ENCODE measurements at regions not wholly inside any gene's neighbourhood (a gene's known extent, or its start where the extent isn't known, plus 50 kb on each side); places are given as distances from the start of the nearest gene placed in this dataset.

GRCh38 chr13:105492216-105492615, 1043.2 kb downstream of the EFNB2 start:
- Histone ChIP-seq H3K4me3 (ENCODE audit: extremely low read depth in 1 of 4, insufficient read depth in 2 of 4, low read depth in 3 of 4, low read length in 4 of 4) (no peak overlapping the region), H2BK5ac (ENCODE audit: low read depth, low read length) (no peak overlapping the region), H2AK5ac (ENCODE audit: low read depth, low read length) (no peak overlapping the region), H4K91ac (replicated peaks; ENCODE audit: insufficient read length, low read length) (no peak overlapping the region), H2BK120ac (replicated peaks; ENCODE audit: low read depth, low read length) (no peak overlapping the region), H3K18ac (ENCODE audit: extremely low read depth, low read length) (no peak overlapping the region), H3K4me1 (replicated peaks in 1 of 4; ENCODE audit: control insufficient read depth in 3 of 4, insufficient read depth in 4 of 4, low read length in 3 of 4) (peaks cover 0 to 3% (median 0%) of the 10 kb centered on the region in 4 experiments; a peak in 1 of 7 replicates), H3K79me2 (ENCODE audit: control insufficient read depth in 1 of 2, insufficient read depth in 2 of 2, low read length in 2 of 2) (no peaks in the 10 kb centered on the region), H2BK20ac (ENCODE audit: low read length) (no peak overlapping the region), H3K23ac (ENCODE audit: insufficient read length) (no peak overlapping the region), H2AFZ (ENCODE audit: low read length) (no peak overlapping the region), H3K27me3 (replicated peaks in 1 of 4; ENCODE audit: control insufficient read depth in 3 of 4, extremely low read depth in 1 of 4, insufficient read depth in 3 of 4, low read length in 3 of 4) (no peaks in the 10 kb centered on the region), H4K5ac (ENCODE audit: insufficient read length, low read depth, low read length) (no peak overlapping the region), H2BK12ac (ENCODE audit: low read depth, low read length) (no peak overlapping the region), H3K79me1 (ENCODE audit: low read depth, low read length) (no peaks in the 10 kb centered on the region), H2BK15ac (ENCODE audit: low read length) (no peak overlapping the region), H3K9ac (replicated peaks in 1 of 4; ENCODE audit: extremely low read depth in 1 of 4, low read depth in 3 of 4, low read length in 3 of 4) (no peak overlapping the region), H3K36me3 (ENCODE audit: control insufficient read depth in 2 of 4, insufficient read depth in 4 of 4, low read length in 3 of 4) (no peaks in the 10 kb centered on the region), H4K8ac (ENCODE audit: extremely low read depth, insufficient read depth, low read length) (no peak overlapping the region), H3K23me2 (ENCODE audit: low read depth, low read length) (no peaks in the 10 kb centered on the region), H3K27ac (ENCODE audit: low read depth, low read length) (no peak overlapping the region), H4K20me1 (replicated peaks in 1 of 2; ENCODE audit: control insufficient read depth in 1 of 2, insufficient read depth in 2 of 2, low read length in 2 of 2) (no peaks in the 10 kb centered on the region), H3K56ac (replicated peaks; ENCODE audit: insufficient read length, low read depth, low read length) (no peak overlapping the region), H3K4me2 (ENCODE audit: insufficient read depth in 1 of 2, low read depth in 2 of 2, low read length in 2 of 2) (no peak overlapping the region), H3K4ac (replicated peaks; ENCODE audit: insufficient read length, low read depth, low read length) (no peak overlapping the region), H3K9me3 (ENCODE audit: insufficient read depth in 2 of 2, low read depth in 1 of 2, low read length in 1 of 2) (no peaks in the 10 kb centered on the region), H3K14ac (ENCODE audit: insufficient read length) (no peak overlapping the region)
- POLR2A ChIA-PET (ENCODE audit: partially characterized antibody): no interaction called here
- FAIRE-seq: no peak
- no peak for DNase-seq (ENCODE audit: low read depth in 1 of 2, low spot score in 2 of 2)
- CTCF ChIA-PET (ENCODE audit: partially characterized antibody): interaction anchor here (1.9 kb wide), 1 partner anchor 14 kb away, joined by 6 read pairs; no protein-coding TSS in a partner anchor
- no peak for TF ChIP-seq POU5F1 (IDR thresholded peaks at IDR 0.05; ENCODE audit: low read depth, low read length)
- no peak for TF ChIP-seq SIRT6 (IDR thresholded peaks at IDR 0.05; ENCODE audit: low read length)
- TF ChIP-seq YY1 (IDR thresholded peaks at IDR 0.05; ENCODE audit: low read depth, low read length): no peak
- no peak for TF ChIP-seq SIN3A (conservative IDR thresholded peaks at IDR 0.05 in 1 of 2, IDR thresholded peaks at IDR 0.05 in 1 of 2; ENCODE audit: low read depth in 1 of 2, low read length in 2 of 2)
- no peak for TF ChIP-seq BCL11A (IDR thresholded peaks at IDR 0.05; ENCODE audit: low read depth in 2 of 2, low read length in 2 of 2)
- TF ChIP-seq RNF2 (IDR thresholded peaks at IDR 0.05; ENCODE audit: borderline replicate concordance, low read depth, low read length, missing control alignments, poor library complexity, severe bottlenecking): no peak
- no peak for TF ChIP-seq CTBP2 (IDR thresholded peaks at IDR 0.05; ENCODE audit: borderline replicate concordance, insufficient read depth, insufficient read length, low read length)
- TF ChIP-seq BRCA1 (IDR thresholded peaks at IDR 0.05; ENCODE audit: low read depth, low read length): no peak
- TF ChIP-seq NANOG (IDR thresholded peaks at IDR 0.05; ENCODE audit: insufficient read depth, low read depth, low read length, poor library complexity, severe bottlenecking): no peak
- no peak for TF ChIP-seq BACH1 (IDR thresholded peaks at IDR 0.05; ENCODE audit: low read length)
- no peak for TF ChIP-seq ATF3 (IDR thresholded peaks at IDR 0.05; ENCODE audit: insufficient read depth, low read depth, low read length)
- TF ChIP-seq CEBPB (IDR thresholded peaks at IDR 0.05; ENCODE audit: low read depth, low read length): no peak
- no peak for TF ChIP-seq FOSL1 (IDR thresholded peaks at IDR 0.05; ENCODE audit: insufficient read depth, low read depth, low read length)
- no peak for TF ChIP-seq CREB1 (IDR thresholded peaks at IDR 0.05)
- no peak for TF ChIP-seq EGR1 (IDR thresholded peaks at IDR 0.05; ENCODE audit: borderline replicate concordance, low read depth, low read length)
- TF ChIP-seq KDM1A (IDR thresholded peaks at IDR 0.05; ENCODE audit: borderline replicate concordance, low read length): no peak
